OCI-LY1 (cell line): ENCODE measurements at regions not wholly inside any gene's neighbourhood (a gene's known extent, or its start where the extent isn't known, plus 50 kb on each side); places are given as distances from the start of the nearest gene placed in this dataset.

Source experiments
- H2AFZ ChIP-seq: fragments of 200-600 bp; sonication (generic), shearing (Covaris generic); 2 replicates; pipeline ENCODE4 v1.6.0; 2014; ENCODE audit warnings: antibody characterized with exemption, mild to moderate bottlenecking, low read length
- H3F3A ChIP-seq: fragments of 200-600 bp; sonication (generic), shearing (Covaris generic); 2 replicates; pipeline ENCODE4 v1.6.0; 2014; ENCODE audit warnings: mild to moderate bottlenecking, antibody characterized with exemption, low read length, moderate library complexity; ENCODE audit not compliant: insufficient read depth
- H3K27ac ChIP-seq: fragments of 200-600 bp; sonication (generic); 2 replicates; pipeline ENCODE4 v1.5.1; 2014; ENCODE audit warnings: low read length, mixed run types, mild to moderate bottlenecking, low read depth; ENCODE audit not compliant: poor library complexity, severe bottlenecking
- H3K27me3 ChIP-seq: fragments of 200-600 bp; sonication (generic); 2 replicates; pipeline ENCODE4 v1.6.0; 2014; ENCODE audit warnings: antibody characterized with exemption, mild to moderate bottlenecking, low read length, moderate library complexity; ENCODE audit not compliant: insufficient read depth
- H3K36me3 ChIP-seq: fragments of 200-600 bp; sonication (generic); 2 replicates; pipeline ENCODE4 v1.6.1; 2014; ENCODE audit warnings: mild to moderate bottlenecking, antibody characterized with exemption, low read length, moderate library complexity, mixed read lengths; ENCODE audit not compliant: insufficient read depth
- H3K4me1 ChIP-seq: fragments of 200-600 bp; sonication (generic); 2 replicates; pipeline ENCODE4 v1.5.1; 2014; ENCODE audit warnings: mild to moderate bottlenecking, low read length, moderate library complexity; ENCODE audit not compliant: insufficient read depth, severe bottlenecking
- H3K4me2 ChIP-seq: fragments of 200-600 bp; sonication (generic), shearing (Covaris generic); 2 replicates; pipeline ENCODE4 v1.6.1; 2014; ENCODE audit warnings: low read length
- H3K4me3 ChIP-seq: fragments of 200-600 bp; sonication (generic); 2 replicates; pipeline ENCODE4 v1.5.1; 2014; ENCODE audit warnings: low read length, low read depth, mild to moderate bottlenecking, mixed read lengths; ENCODE audit not compliant: poor library complexity, severe bottlenecking
- H3K79me2 ChIP-seq: fragments of 200-600 bp; shearing (Covaris generic); 2 replicates; pipeline ENCODE4 v1.6.1; 2016; ENCODE audit warnings: mixed run types, low read length, mixed read lengths; ENCODE audit not compliant: insufficient read depth
- H3K9ac ChIP-seq: fragments of 200-600 bp; sonication (generic), shearing (Covaris generic); 2 replicates; pipeline ENCODE4 v1.6.1; 2014; ENCODE audit warnings: mild to moderate bottlenecking, low read length, mixed read lengths
- H3K9me2 ChIP-seq: fragments of 200-600 bp; sonication (generic), shearing (Covaris generic); 2 replicates; pipeline ENCODE4 v1.6.1; 2014; ENCODE audit warnings: low read depth, mild to moderate bottlenecking, low read length, mixed read lengths
- H3K9me3 ChIP-seq: fragments of 200-600 bp; shearing (Covaris generic); 2 replicates; pipeline ENCODE4 v1.6.1; 2014; ENCODE audit warnings: low read length, mixed read lengths
- H4K20me1 ChIP-seq: fragments of 200-600 bp; sonication (generic), shearing (Covaris generic); 2 replicates; pipeline ENCODE4 v1.6.0; 2016; ENCODE audit warnings: mild to moderate bottlenecking, low read length; ENCODE audit not compliant: insufficient read depth
- EZH2 ChIP-seq: fragments of 200-600 bp; sonication (generic), shearing (Covaris generic); IDR thresholded peaks from 2 replicates; pipeline ENCODE4 v1.8.0; 2017; ENCODE audit warnings: borderline replicate concordance, mixed run types, mild to moderate bottlenecking, antibody characterized with exemption, low read length, moderate library complexity, mixed read lengths
- TF ChIP-seq, protein P1 (sequence below): fragments of 200-600 bp; sonication (generic), shearing (Covaris generic); IDR thresholded peaks from 2 replicates; pipeline ENCODE4 v1.5.1; 2017; ENCODE audit warnings: mild to moderate bottlenecking, antibody characterized with exemption, low read length, moderate library complexity, mixed read lengths

DNA sequence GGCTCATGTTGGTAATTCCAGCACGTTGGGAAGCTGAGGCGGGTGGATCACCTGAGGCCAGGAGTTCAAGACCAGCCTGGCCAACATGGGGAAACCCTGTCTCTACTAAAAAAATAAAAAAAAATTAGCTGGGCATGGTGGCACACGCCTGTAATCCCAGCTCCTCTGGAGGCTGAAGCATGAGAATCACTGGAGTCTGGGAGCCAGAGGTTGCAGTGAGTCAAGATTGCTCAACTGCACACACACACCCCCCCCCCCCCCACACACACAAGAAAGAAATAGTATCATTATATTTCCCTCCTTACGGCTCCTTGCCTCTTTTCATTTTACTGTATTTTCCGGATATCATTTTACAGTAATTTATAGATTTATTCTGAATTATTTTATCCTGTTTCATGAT is 963.1 kb upstream of the GOT2 start:
- no peaks in the 10 kb centered on the region for H3K36me3 ChIP-seq
- H3K27me3 ChIP-seq, result no peaks in the 10 kb centered on the region
- no peak overlapping the region for H3K27ac ChIP-seq
- H3K4me1 ChIP-seq, result no peaks in the 10 kb centered on the region
- H3K9me2 ChIP-seq, result no peaks in the 10 kb centered on the region
- H4K20me1 ChIP-seq, result no peaks in the 10 kb centered on the region
- TF ChIP-seq, protein P1, sequence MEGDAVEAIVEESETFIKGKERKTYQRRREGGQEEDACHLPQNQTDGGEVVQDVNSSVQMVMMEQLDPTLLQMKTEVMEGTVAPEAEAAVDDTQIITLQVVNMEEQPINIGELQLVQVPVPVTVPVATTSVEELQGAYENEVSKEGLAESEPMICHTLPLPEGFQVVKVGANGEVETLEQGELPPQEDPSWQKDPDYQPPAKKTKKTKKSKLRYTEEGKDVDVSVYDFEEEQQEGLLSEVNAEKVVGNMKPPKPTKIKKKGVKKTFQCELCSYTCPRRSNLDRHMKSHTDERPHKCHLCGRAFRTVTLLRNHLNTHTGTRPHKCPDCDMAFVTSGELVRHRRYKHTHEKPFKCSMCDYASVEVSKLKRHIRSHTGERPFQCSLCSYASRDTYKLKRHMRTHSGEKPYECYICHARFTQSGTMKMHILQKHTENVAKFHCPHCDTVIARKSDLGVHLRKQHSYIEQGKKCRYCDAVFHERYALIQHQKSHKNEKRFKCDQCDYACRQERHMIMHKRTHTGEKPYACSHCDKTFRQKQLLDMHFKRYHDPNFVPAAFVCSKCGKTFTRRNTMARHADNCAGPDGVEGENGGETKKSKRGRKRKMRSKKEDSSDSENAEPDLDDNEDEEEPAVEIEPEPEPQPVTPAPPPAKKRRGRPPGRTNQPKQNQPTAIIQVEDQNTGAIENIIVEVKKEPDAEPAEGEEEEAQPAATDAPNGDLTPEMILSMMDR, result no peak
- no peak for TF ChIP-seq EZH2
- no peak overlapping the region for H3K4me3 ChIP-seq
- H3K79me2 ChIP-seq, result no peaks in the 10 kb centered on the region
- no peaks in the 10 kb centered on the region for H3F3A ChIP-seq
- no peak overlapping the region for H3K4me2 ChIP-seq
- H3K9me3 ChIP-seq, result no peaks in the 10 kb centered on the region
- no peak overlapping the region for H3K9ac ChIP-seq
- no peak overlapping the region for H2AFZ ChIP-seq

DNA sequence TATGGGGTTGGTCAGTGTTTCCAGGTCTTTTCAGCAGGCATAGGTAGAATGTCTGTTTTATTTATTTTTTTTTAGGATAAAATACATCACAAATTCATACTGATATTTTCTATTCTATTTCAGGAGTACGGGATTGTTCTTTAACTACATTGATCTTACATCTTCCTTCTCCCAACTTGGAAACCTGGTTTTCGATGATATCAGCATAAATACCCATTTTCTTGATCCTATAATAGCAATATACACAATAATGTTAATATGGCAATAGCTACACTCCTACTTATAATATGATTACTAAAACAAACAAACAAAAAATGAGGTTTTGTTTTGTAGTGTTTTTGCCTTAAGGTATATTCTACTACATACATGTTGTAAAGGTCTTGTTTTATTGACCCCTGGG is 962.4 kb upstream of the GOT2 start:
- TF ChIP-seq, protein P1, result no peak
- no peak for TF ChIP-seq EZH2
- Histone ChIP-seq H3K9me2 (no peaks in the 10 kb centered on the region), H3K4me3 (no peak overlapping the region), H3K27me3 (no peaks in the 10 kb centered on the region), H3K27ac (no peak overlapping the region), H3K9ac (no peak overlapping the region), H3F3A (no peaks in the 10 kb centered on the region), H2AFZ (no peak overlapping the region), H3K79me2 (no peaks in the 10 kb centered on the region), H3K4me2 (no peak overlapping the region), H3K4me1 (no peaks in the 10 kb centered on the region), H3K36me3 (no peaks in the 10 kb centered on the region), H4K20me1 (no peaks in the 10 kb centered on the region), H3K9me3 (no peaks in the 10 kb centered on the region)

DNA sequence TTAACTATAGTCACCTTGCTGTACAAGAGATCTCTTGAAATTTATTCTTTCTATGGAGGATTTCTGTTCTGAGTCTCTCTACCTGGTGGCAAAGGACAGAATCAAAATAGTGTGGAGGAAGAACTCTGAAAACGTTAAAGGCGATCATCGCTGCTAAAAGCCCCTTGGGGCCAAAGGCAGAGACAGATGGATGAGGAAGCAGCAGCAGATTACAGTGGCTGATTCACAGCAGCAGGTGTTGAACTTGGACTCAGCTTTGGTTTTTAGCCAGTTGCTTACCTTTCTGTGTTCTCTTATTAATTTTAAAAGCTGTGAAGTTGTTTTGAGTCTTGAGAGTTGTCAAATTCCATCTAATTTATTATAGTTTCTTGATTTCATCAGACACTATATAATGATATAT is 956.1 kb upstream of the GOT2 start:
- H3K4me3 ChIP-seq, result no peak overlapping the region
- H3K9me2 ChIP-seq, result no peaks in the 10 kb centered on the region
- H3K27ac ChIP-seq, result no peak overlapping the region
- no peaks in the 10 kb centered on the region for H3K36me3 ChIP-seq
- H3K79me2 ChIP-seq, result no peaks in the 10 kb centered on the region
- no peaks in the 10 kb centered on the region for H3K9me3 ChIP-seq
- no peak overlapping the region for H3K9ac ChIP-seq
- no peaks in the 10 kb centered on the region for H3K27me3 ChIP-seq
- H2AFZ ChIP-seq, result no peak overlapping the region
- H3K4me1 ChIP-seq, result no peaks in the 10 kb centered on the region
- no peak overlapping the region for H3K4me2 ChIP-seq
- H3F3A ChIP-seq, result no peaks in the 10 kb centered on the region
- H4K20me1 ChIP-seq, result no peaks in the 10 kb centered on the region
- TF ChIP-seq, protein P1, result no peak
- no peak for TF ChIP-seq EZH2
